ENCODE measurements at regions not wholly inside any gene's neighbourhood (a gene's known extent, or its start where the extent isn't known, plus 50 kb on each side); places are given as distances from the start of the nearest gene placed in this dataset.

DNA sequence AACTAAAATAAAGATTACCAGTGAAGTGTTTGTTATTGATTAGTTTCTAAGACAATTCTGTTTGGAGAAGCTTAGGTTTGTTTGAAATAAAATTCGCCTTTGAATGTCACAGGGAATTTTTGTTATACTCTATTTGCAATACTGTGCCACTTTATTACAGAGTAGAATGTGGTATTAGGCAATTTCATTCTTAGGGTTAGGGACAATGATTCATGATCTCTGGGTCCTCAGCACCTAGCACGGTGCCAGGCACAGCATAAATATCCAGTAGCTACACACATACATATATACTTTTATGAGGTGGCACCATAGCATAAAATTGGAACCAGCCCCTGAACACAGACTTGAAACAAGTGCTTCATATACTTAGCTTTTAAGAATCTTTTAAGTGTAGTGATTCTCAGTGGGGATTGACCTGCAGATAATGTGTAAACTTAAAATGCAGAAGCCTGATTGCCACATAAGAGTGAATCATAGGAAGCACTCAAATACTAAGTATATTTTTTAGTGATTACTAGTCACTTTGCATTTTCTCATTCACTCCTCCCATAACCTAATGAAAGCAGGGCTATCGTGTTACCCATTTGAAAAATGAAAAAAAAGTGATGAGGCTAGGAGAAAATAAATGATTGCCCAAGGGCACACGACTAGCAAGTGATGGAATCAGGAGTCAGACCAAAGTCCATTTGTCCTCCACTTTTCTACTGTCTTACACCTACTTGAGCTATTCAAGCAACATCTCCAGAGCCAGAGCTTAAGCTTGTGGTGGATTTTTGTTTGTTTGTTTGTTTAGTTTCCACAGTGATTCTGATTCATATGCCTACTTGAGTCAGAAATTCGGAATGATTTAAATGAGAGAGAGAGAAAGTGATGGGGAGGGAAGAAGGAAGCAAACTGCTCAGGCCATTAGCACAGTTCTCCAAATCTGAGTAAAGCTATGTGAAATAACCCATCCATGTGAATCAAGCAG, 366.0 kb upstream of the FGF13 start:
- TF ChIP-seq LEF1 (IDR thresholded peaks at IDR 0.05; ENCODE audit: borderline replicate concordance) (no peak), FOXA1 (IDR thresholded peaks at IDR 0.05) (no peak), ARNT (IDR thresholded peaks at IDR 0.05) (no peak), HDGF (IDR thresholded peaks at IDR 0.05; ENCODE audit: borderline replicate concordance) (no peak), SP1 (IDR thresholded peaks at IDR 0.05) (no peak), BHLHE40 (IDR thresholded peaks at IDR 0.05; ENCODE audit: borderline replicate concordance) (no peak)
